B cell (primary cell): ENCODE measurements at regions not wholly inside any gene's neighbourhood (a gene's known extent, or its start where the extent isn't known, plus 50 kb on each side); places are given as distances from the start of the nearest gene placed in this dataset.

Experiments used
- ATAC-seq: fragments of 200-7000 bp; cut with Tn5 transposase; one replicate; pipeline ENCODE4 v1.10.0; 2021; ENCODE audit warnings: low read depth, mild to moderate bottlenecking, moderate number of reproducible peaks, moderate library complexity
- CTCF ChIA-PET: fragments of 350-600 bp; sonication (Branson Sonifier 250); formaldehyde crosslinking; loops from one replicate; lab custom pipeline; 2021; ENCODE audit warnings: antibody characterized with exemption, inconsistent platforms; lab: Charles Lee
- POLR2A ChIA-PET: fragments of 350-600 bp; sonication (Branson Sonifier 250); formaldehyde crosslinking; loops from one replicate; lab custom pipeline; 2021; ENCODE audit warnings: antibody characterized with exemption; lab: Charles Lee
- DNase-seq: peaks from one replicate; pipeline ENCODE4 v3.0.0; 2013
- H2AFZ ChIP-seq: 2 replicates; pipeline ENCODE4 v1.6.1; 2012; ENCODE audit warnings: mild to moderate bottlenecking, low read depth, low read length; ENCODE audit not compliant: insufficient read depth, poor library complexity, severe bottlenecking
- H3K27ac ChIP-seq, 2 donors: 1 replicate in 1 of 2; 2 replicates in 1 of 2; pipeline ENCODE4 v1.5.1; 2012 to 2013; ENCODE audit warnings: low read length in 2 of 2, mild to moderate bottlenecking in 2 of 2, moderate library complexity in 1 of 2
- H3K27me3 ChIP-seq, 4 experiments: fragments of 200-600 bp in 1 of 4; sonication (generic) in 1 of 4; replicated peaks in 1 of 4; 1 replicate in 2 of 4; 2 replicates in 2 of 4; pipeline versions ENCODE4 v1.6.1 to v1.7.0; 2013 to 2016; ENCODE audit warnings: low read length in 3 of 4, mild to moderate bottlenecking in 2 of 4, mixed read lengths in 1 of 4, moderate library complexity in 1 of 4; ENCODE audit not compliant: insufficient read depth in 4 of 4, control insufficient read depth in 3 of 4; ENCODE audit errors: control extremely low read depth in 1 of 4
- H3K36me3 ChIP-seq, 2 experiments: replicated peaks in 1 of 2; 1 replicate in 1 of 2; 2 replicates in 1 of 2; pipeline versions ENCODE4 v1.6.1 to v1.7.1; 2013; ENCODE audit warnings: low read length in 1 of 2; ENCODE audit not compliant: insufficient read depth in 2 of 2, control insufficient read depth in 1 of 2; ENCODE audit errors: control extremely low read depth in 1 of 2, extremely low read depth in 1 of 2
- H3K4me1 ChIP-seq, 2 donors: fragments of 200-600 bp in 1 of 2; sonication (generic) in 1 of 2; 1 replicate in 1 of 2; 2 replicates in 1 of 2; pipeline versions ENCODE4 v1.5.1 to v1.6.1; 2013 to 2017; ENCODE audit warnings: low read length in 2 of 2; ENCODE audit not compliant: control insufficient read depth in 2 of 2, insufficient read depth in 2 of 2
- H3K4me2 ChIP-seq: replicated peaks from 2 replicates; pipeline ENCODE3; 2012; ENCODE audit warnings: mild to moderate bottlenecking, low read depth, low read length; ENCODE audit not compliant: poor library complexity, severe bottlenecking
- H3K4me3 ChIP-seq, 5 experiments: fragments of 200-600 bp in 1 of 5; sonication (generic) in 1 of 5; 1 replicate in 3 of 5; 2 replicates in 2 of 5; pipeline versions ENCODE4 v1.5.1 to v1.7.0; 2011 to 2016; ENCODE audit warnings: low read length in 4 of 5, mild to moderate bottlenecking in 4 of 5, low read depth in 2 of 5, control low read depth in 1 of 5, moderate library complexity in 1 of 5; ENCODE audit not compliant: insufficient read depth in 1 of 5; ENCODE audit errors: control extremely low read depth in 1 of 5, extremely low read depth in 1 of 5
- H3K79me2 ChIP-seq: fragments of 200-600 bp; sonication (generic); one replicate; pipeline ENCODE4 v1.6.0; 2016; ENCODE audit warnings: low read length; ENCODE audit not compliant: control insufficient read depth, insufficient read depth
- H3K9ac ChIP-seq: fragments of 200-600 bp; sonication (generic); 2 replicates; pipeline ENCODE4 v1.6.1; 2017; ENCODE audit warnings: mild to moderate bottlenecking, low read length, moderate library complexity
- H3K9me3 ChIP-seq, 3 donors: one replicate each; pipeline versions ENCODE4 v1.6.1 to v1.7.1; 2013; ENCODE audit warnings: low read length in 2 of 3; ENCODE audit not compliant: control insufficient read depth in 2 of 3, insufficient read depth in 1 of 3; ENCODE audit errors: control extremely low read depth in 1 of 3
- H4K20me1 ChIP-seq: 2 replicates; pipeline ENCODE4 v1.6.0; 2012; ENCODE audit warnings: mild to moderate bottlenecking, low read length; ENCODE audit not compliant: insufficient read depth, control insufficient read depth, poor library complexity, severe bottlenecking
- H3K27ac Mint-ChIP-seq: one replicate; pipeline ENCODE4 v1.8.0; 2021; ENCODE audit warnings: mixed read lengths
- H3K27me3 Mint-ChIP-seq: one replicate; pipeline ENCODE4 v1.8.0; 2021; ENCODE audit warnings: mixed read lengths
- H3K4me1 Mint-ChIP-seq: one replicate; pipeline ENCODE4 v1.8.0; 2021; ENCODE audit warnings: mixed read lengths
- H3K4me3 Mint-ChIP-seq: one replicate; pipeline ENCODE4 v1.8.0; 2021; ENCODE audit warnings: mixed read lengths
- H3K9me3 Mint-ChIP-seq: one replicate; pipeline ENCODE4 v1.8.0; 2022; ENCODE audit warnings: mixed read lengths; ENCODE audit not compliant: insufficient read depth
- CTCF ChIP-seq: fragments of 200-600 bp; IDR thresholded peaks from one replicate; pipeline ENCODE4 v1.8.0; 2022; ENCODE audit warnings: antibody characterized with exemption, mild to moderate bottlenecking
- EZH2 ChIP-seq: IDR thresholded peaks from 2 replicates; pipeline ENCODE4 v1.6.1; 2012; ENCODE audit warnings: borderline replicate concordance, low read depth, mild to moderate bottlenecking, moderate library complexity, low read length; ENCODE audit not compliant: insufficient read depth, poor library complexity, severe bottlenecking
- WGBS: methylation state at CpG from one replicate; pipeline ENCODE4 v1.1.5; 2013; ENCODE audit warnings: missing lambda C conversion rate; ENCODE audit not compliant: insufficient coverage; 5-methylcytosine and 5-hydroxymethylcytosine counted together
- intact Hi-C: fragments of 100-400 bp; cut with micrococcal nuclease; formaldehyde crosslinking; loops from one replicate; pipeline ENCODE4 v1.10.0; 2022

GRCh38 chr4:35559559-35560365 is 684.6 kb downstream of the ARAP2 start:
- Mint-ChIP-seq H3K27me3 (no peaks in the 10 kb centered on the region), H3K9me3 (no peaks in the 10 kb centered on the region), H3K4me3 (no peak overlapping the region), H3K27ac (no peak overlapping the region), H3K4me1 (no peaks in the 10 kb centered on the region)
- POLR2A ChIA-PET, result no interaction called here
- DNase-seq (no peak), ATAC-seq (no peak)
- H3K36me3 ChIP-seq, result no peaks in the 10 kb centered on the region
- H3K4me1 ChIP-seq, result no peaks in the 10 kb centered on the region
- no peaks in the 10 kb centered on the region for H3K79me2 ChIP-seq
- H3K4me3 ChIP-seq, result no peak overlapping the region
- CTCF ChIA-PET, result no interaction called here
- TF ChIP-seq EZH2 (no peak), CTCF (no peak)
- H2AFZ ChIP-seq, result no peak overlapping the region
- no peak overlapping the region for H3K4me2 ChIP-seq
- intact Hi-C loops, result no loop called here
- no peaks in the 10 kb centered on the region for H3K27me3 ChIP-seq
- no peak overlapping the region for H3K9ac ChIP-seq
- 96% methylated on average over 18 of the region's 19 CpGs for WGBS
- peaks cover 0 to 12% (median 5%) of the 10 kb centered on the region in 3 donors for H3K9me3 ChIP-seq
- H4K20me1 ChIP-seq, result no peaks in the 10 kb centered on the region
- H3K27ac ChIP-seq, result no peak overlapping the region

GRCh38 chr4:35562861-35563260 is 681.5 kb downstream of the ARAP2 start:
- Histone ChIP-seq H3K27ac (no peak overlapping the region), H3K4me1 (no peaks in the 10 kb centered on the region), H3K4me2 (no peak overlapping the region), H3K9me3 (peaks cover 0 to 12% (median 5%) of the 10 kb centered on the region in 3 donors), H3K36me3 (no peaks in the 10 kb centered on the region), H2AFZ (no peak overlapping the region), H3K27me3 (no peaks in the 10 kb centered on the region), H3K4me3 (no peak overlapping the region), H3K79me2 (no peaks in the 10 kb centered on the region), H4K20me1 (no peaks in the 10 kb centered on the region), H3K9ac (no peak overlapping the region)
- Mint-ChIP-seq H3K9me3 (no peaks in the 10 kb centered on the region), H3K4me3 (no peak overlapping the region), H3K27me3 (no peaks in the 10 kb centered on the region), H3K4me1 (no peaks in the 10 kb centered on the region), H3K27ac (no peak overlapping the region)
- POLR2A ChIA-PET, result no interaction called here
- DNase-seq, result no peak
- ATAC-seq, result no peak
- WGBS, result 83% methylated on average over 1 of the region's 2 CpGs
- TF ChIP-seq EZH2 (no peak), CTCF (no peak)
- intact Hi-C loops, result no loop called here
- CTCF ChIA-PET, result interaction anchor here (1.5 kb wide), 1 partner anchor 11 kb away, joined by 3 read pairs; no protein-coding TSS in a partner anchor
